Transverse colon (tissue), 4 donors: ENCODE measurements at regions not wholly inside any gene's neighbourhood (a gene's known extent, or its start where the extent isn't known, plus 50 kb on each side); places are given as distances from the start of the nearest gene placed in this dataset.

ENCODE experiments used
- DNase-seq: peaks from one replicate; pipeline ENCODE4 v3.0.0-alpha.2; 2019
- H3K27ac ChIP-seq, 4 donors: fragments of 200-600 bp; sonication (generic); 2 replicates each; pipeline ENCODE4 v1.5.1; 2016 to 2018; ENCODE audit warnings: inconsistent platforms in 4 of 4
- H3K27me3 ChIP-seq: fragments of 200-600 bp; sonication (generic); 2 replicates; pipeline ENCODE4 v1.5.1; 2017; ENCODE audit warnings: inconsistent platforms
- H3K36me3 ChIP-seq, 4 donors: fragments of 200-600 bp; sonication (generic); 2 replicates each; pipeline ENCODE4 v1.5.1; 2017 to 2019; ENCODE audit warnings: inconsistent platforms in 4 of 4
- H3K4me1 ChIP-seq, 4 donors: fragments of 200-600 bp; sonication (generic); 2 replicates each; pipeline ENCODE4 v1.5.1; 2017 to 2020; ENCODE audit warnings: inconsistent platforms in 4 of 4
- H3K4me3 ChIP-seq, 4 donors: fragments of 200-600 bp; sonication (generic); 1 replicate in 1 of 4; 2 replicates in 3 of 4; pipeline versions ENCODE4 v1.5.1 to v1.6.1; 2017 to 2019; ENCODE audit warnings: inconsistent platforms in 4 of 4
- H3K9me3 ChIP-seq, 2 donors: fragments of 200-600 bp; sonication (generic); 2 replicates each; pipeline ENCODE4 v1.5.1; 2017 to 2019; ENCODE audit warnings: inconsistent platforms in 2 of 2
- CTCF ChIP-seq, 5 experiments: fragments of 200-600 bp in 3 of 5; fragments of 450-650 bp in 2 of 5; sonication (generic) in 3 of 5; IDR thresholded peaks; 1 replicate in 2 of 5; 2 replicates in 3 of 5; pipeline ENCODE4 v1.5.1; 2016 to 2017; ENCODE audit warnings: antibody characterized with exemption in 5 of 5, inconsistent platforms in 3 of 5, mild to moderate bottlenecking in 2 of 5, moderate library complexity in 1 of 5
- EP300 ChIP-seq: sonication (generic); formaldehyde crosslinking; IDR thresholded peaks from one replicate; pipeline ENCODE4 v1.6.1; 2017; ENCODE audit warnings: antibody characterized with exemption, low read depth
- POLR2A ChIP-seq: fragments of 450-650 bp; IDR thresholded peaks from one replicate; pipeline ENCODE4 v1.6.1; 2016; ENCODE audit warnings: antibody characterized with exemption, mild to moderate bottlenecking, moderate library complexity
- POLR2AphosphoS5 ChIP-seq, 3 donors: sonication (generic); formaldehyde crosslinking; IDR thresholded peaks; one replicate each; pipeline ENCODE4 v1.6.1; 2016; ENCODE audit warnings: antibody characterized with exemption in 3 of 3
- WGBS, 2 donors: methylation state at CpG; one replicate each; pipeline ENCODE4 v1.1.5; 2018; ENCODE audit warnings: low coverage in 1 of 2; 5-methylcytosine and 5-hydroxymethylcytosine counted together
- in situ Hi-C, 4 donors: fragments of 200-750 bp; cut with MboI; loops; one replicate each; pipeline versions ENCODE4 v1.15.0 to v1.15.1; 2017; ENCODE audit warnings: low sequenced_read_pairs in 3 of 4, low pct_ligation_motif_present in 1 of 4, low pct_unique_long_range_greater_than_20kb in 1 of 4
- intact Hi-C: fragments of 100-400 bp; cut with DNase I; formaldehyde crosslinking; loops from one replicate; pipeline ENCODE4 v1.15.1; 2023; ENCODE audit warnings: low total_unique reads

- Histone ChIP-seq H3K9me3 (no peaks in the 10 kb centered on the region), H3K27me3 (no peaks in the 10 kb centered on the region), H3K4me1 (no peaks in the 10 kb centered on the region), H3K27ac (no peak overlapping the region), H3K4me3 (no peak overlapping the region), H3K36me3 (no peaks in the 10 kb centered on the region)
- TF ChIP-seq CTCF (IDR thresholded peaks at IDR 0.05) = no peak
- no peak for TF ChIP-seq POLR2A
- no peak for TF ChIP-seq EP300
- no peak for TF ChIP-seq POLR2AphosphoS5 (IDR thresholded peaks at IDR 0.05)
- intact Hi-C loops = no loop called here
- in situ Hi-C loops = loop anchor here in 2 of 4 donors (25.0 kb wide), 3 partner anchors 300 to 1200 kb away; no protein-coding TSS in a partner anchor
- 60 to 73% methylated on average over 1 to 2 of the region's 2 CpGs for WGBS, 2 donors
- no peak for DNase-seq
Measured at GRCh38 chr11:122512688-122513087, 142.8 kb upstream of the UBASH3B start.

GRCh38 chr11:122509899-122510298, 145.6 kb upstream of the UBASH3B start:
- TF ChIP-seq POLR2A = no peak
- no peak for TF ChIP-seq EP300
- no peak for TF ChIP-seq CTCF (IDR thresholded peaks at IDR 0.05)
- no peak for TF ChIP-seq POLR2AphosphoS5 (IDR thresholded peaks at IDR 0.05)
- H3K9me3 ChIP-seq = no peaks in the 10 kb centered on the region
- no peaks in the 10 kb centered on the region for H3K4me1 ChIP-seq
- no peaks in the 10 kb centered on the region for H3K27me3 ChIP-seq
- no peaks in the 10 kb centered on the region for H3K36me3 ChIP-seq
- intact Hi-C loops (loop anchor here (10.0 kb wide), 1 partner anchor 855 kb away; no protein-coding TSS in a partner anchor), in situ Hi-C loops (loop anchor here (10.0 to 25.0 kb wide), 6 partner anchors 295 to 1198 kb away; no protein-coding TSS in a partner anchor)
- no peak overlapping the region for H3K4me3 ChIP-seq
- DNase-seq = no peak
- 92% methylated on average over 15 of the region's 15 CpGs; no CpG with 5 or more reads in 1 of the 2 donors for WGBS, 2 donors
- no peak overlapping the region for H3K27ac ChIP-seq

- Histone ChIP-seq H3K27ac (no peak overlapping the region), H3K9me3 (no peaks in the 10 kb centered on the region), H3K4me1 (no peaks in the 10 kb centered on the region), H3K27me3 (no peaks in the 10 kb centered on the region), H3K4me3 (no peak overlapping the region), H3K36me3 (no peaks in the 10 kb centered on the region)
- intact Hi-C loops (loop anchor here (10.0 kb wide), 1 partner anchor 854 kb away; no protein-coding TSS in a partner anchor), in situ Hi-C loops (loop anchor here (10.0 to 25.0 kb wide), 6 partner anchors 294 to 1197 kb away; no protein-coding TSS in a partner anchor)
- 72% methylated on average over 4 of the region's 4 CpGs for WGBS, 2 donors
- no peak for DNase-seq
- no peak for TF ChIP-seq EP300
- TF ChIP-seq POLR2A = no peak
- TF ChIP-seq CTCF (IDR thresholded peaks at IDR 0.05) = no peak
- no peak for TF ChIP-seq POLR2AphosphoS5 (IDR thresholded peaks at IDR 0.05)
Measured at GRCh38 chr11:122509091-122509490, 146.4 kb upstream of the UBASH3B start.

GRCh38 chr11:122505304-122506006, 150.1 kb upstream of the UBASH3B start:
- Histone ChIP-seq H3K27ac (no peak overlapping the region), H3K9me3 (no peaks in the 10 kb centered on the region), H3K4me3 (no peak overlapping the region), H3K36me3 (no peaks in the 10 kb centered on the region), H3K27me3 (no peaks in the 10 kb centered on the region), H3K4me1 (no peaks in the 10 kb centered on the region)
- TF ChIP-seq POLR2AphosphoS5 (IDR thresholded peaks at IDR 0.05) (peak in 1 of 3 donors; percentile 7), POLR2A (no peak), EP300 (no peak), CTCF (IDR thresholded peaks at IDR 0.05) (peak; percentile 59 to 71 (median 60))
- WGBS, 2 donors = 34% methylated on average over 8 of the region's 8 CpGs; no CpG with 5 or more reads in 1 of the 2 donors
- peak; percentile 68 for DNase-seq
- in situ Hi-C loops = loop anchor here (10.0 to 25.0 kb wide), 6 partner anchors 291 to 1193 kb away; no protein-coding TSS in a partner anchor
- intact Hi-C loops = loop anchor here (2.0 to 10.0 kb wide), 2 partner anchors 291 to 851 kb away; no protein-coding TSS in a partner anchor
